ENCODE measurements at regions not wholly inside any gene's neighbourhood (a gene's known extent, or its start where the extent isn't known, plus 50 kb on each side); places are given as distances from the start of the nearest gene placed in this dataset.

DNA sequence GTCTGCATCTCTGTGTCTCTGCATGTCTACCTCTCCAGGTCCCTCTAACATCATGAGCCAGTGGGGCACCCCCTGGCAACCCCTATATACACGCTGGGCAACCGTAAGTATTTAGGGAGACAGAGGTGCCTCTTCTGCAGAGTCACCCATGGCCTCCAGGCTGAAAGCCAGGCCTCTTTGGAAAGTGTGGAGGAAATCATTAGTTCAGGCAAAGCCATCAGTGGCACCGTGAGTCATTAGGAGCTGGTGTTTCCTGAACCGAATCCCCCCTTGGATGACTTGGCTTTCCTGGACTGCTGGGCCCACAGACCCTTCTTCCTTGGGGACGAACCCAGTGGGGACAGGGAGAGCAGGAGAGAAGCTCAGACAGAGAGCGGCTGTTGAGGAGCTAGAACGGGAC, 174.8 kb downstream of the OLFM1 start:
- H3K27me3 ChIP-seq (ENCODE audit: control insufficient read depth, insufficient read depth, low read length), result no peaks in the 10 kb centered on the region
- no peak overlapping the region for H3K4me3 ChIP-seq (replicated peaks in 1 of 4; ENCODE audit: control extremely low read depth in 1 of 4, insufficient read depth in 1 of 4, low read depth in 3 of 4, low read length in 4 of 4)
- no peak for TF ChIP-seq EZH2 (IDR thresholded peaks at IDR 0.05; ENCODE audit: low read length, missing control alignments)
- TF ChIP-seq, protein P1, sequence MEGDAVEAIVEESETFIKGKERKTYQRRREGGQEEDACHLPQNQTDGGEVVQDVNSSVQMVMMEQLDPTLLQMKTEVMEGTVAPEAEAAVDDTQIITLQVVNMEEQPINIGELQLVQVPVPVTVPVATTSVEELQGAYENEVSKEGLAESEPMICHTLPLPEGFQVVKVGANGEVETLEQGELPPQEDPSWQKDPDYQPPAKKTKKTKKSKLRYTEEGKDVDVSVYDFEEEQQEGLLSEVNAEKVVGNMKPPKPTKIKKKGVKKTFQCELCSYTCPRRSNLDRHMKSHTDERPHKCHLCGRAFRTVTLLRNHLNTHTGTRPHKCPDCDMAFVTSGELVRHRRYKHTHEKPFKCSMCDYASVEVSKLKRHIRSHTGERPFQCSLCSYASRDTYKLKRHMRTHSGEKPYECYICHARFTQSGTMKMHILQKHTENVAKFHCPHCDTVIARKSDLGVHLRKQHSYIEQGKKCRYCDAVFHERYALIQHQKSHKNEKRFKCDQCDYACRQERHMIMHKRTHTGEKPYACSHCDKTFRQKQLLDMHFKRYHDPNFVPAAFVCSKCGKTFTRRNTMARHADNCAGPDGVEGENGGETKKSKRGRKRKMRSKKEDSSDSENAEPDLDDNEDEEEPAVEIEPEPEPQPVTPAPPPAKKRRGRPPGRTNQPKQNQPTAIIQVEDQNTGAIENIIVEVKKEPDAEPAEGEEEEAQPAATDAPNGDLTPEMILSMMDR (conservative IDR thresholded peaks at IDR 0.05 in 1 of 2, IDR thresholded peaks at IDR 0.05 in 1 of 2; ENCODE audit: low read depth in 1 of 2, low read length in 2 of 2), result no peak
- H4K20me1 ChIP-seq (ENCODE audit: control insufficient read depth, extremely low read depth, insufficient read depth, low read length), result no peaks in the 10 kb centered on the region
- no peak overlapping the region for H3K9ac ChIP-seq (ENCODE audit: insufficient read depth, low read length)
- H3K4me1 ChIP-seq (ENCODE audit: control insufficient read depth, extremely low read depth, insufficient read depth, low read length), result no peaks in the 10 kb centered on the region
- H2AFZ ChIP-seq (ENCODE audit: low read length), result no peak overlapping the region
- no peak overlapping the region for H3K27ac ChIP-seq (ENCODE audit: insufficient read depth, low read length)
- H3K79me2 ChIP-seq (ENCODE audit: control insufficient read depth, insufficient read depth, low read length), result no peaks in the 10 kb centered on the region
- H3K4me2 ChIP-seq (ENCODE audit: extremely low read depth, insufficient read depth, low read length), result no peak overlapping the region
- DNase-seq (ENCODE audit: low read depth in 2 of 2), result no peak
- no peaks in the 10 kb centered on the region for H3K9me3 ChIP-seq (ENCODE audit: control insufficient read depth, insufficient read depth, low read depth, low read length)
- H3K36me3 ChIP-seq (ENCODE audit: control insufficient read depth, insufficient read depth, low read length), result no peaks in the 10 kb centered on the region

DNA sequence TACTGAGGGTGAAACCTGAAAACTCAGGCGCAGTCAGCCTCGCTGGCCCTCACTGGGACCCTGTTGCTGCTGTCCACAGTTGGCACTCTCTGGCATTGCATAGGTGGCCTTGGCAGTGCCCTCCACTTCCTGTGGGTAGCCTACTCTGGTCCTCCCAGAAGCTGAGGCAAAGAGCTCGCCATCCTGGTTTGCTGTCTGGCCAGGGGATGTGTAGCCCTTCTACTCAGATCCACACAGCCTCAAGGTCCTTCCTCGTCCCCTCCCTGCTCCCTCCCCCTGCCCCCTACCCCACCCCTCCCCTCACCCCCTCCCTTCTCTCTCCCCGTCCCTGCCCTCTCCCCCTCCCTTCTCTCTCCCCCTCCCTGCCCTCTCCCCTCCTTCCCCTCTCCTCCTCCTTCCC, 176.0 kb downstream of the OLFM1 start:
- H3K4me3 ChIP-seq (replicated peaks in 1 of 4; ENCODE audit: control extremely low read depth in 1 of 4, insufficient read depth in 1 of 4, low read depth in 3 of 4, low read length in 4 of 4), result no peak overlapping the region
- H3K9me3 ChIP-seq (ENCODE audit: control insufficient read depth, insufficient read depth, low read depth, low read length), result no peaks in the 10 kb centered on the region
- no peak for DNase-seq (ENCODE audit: low read depth in 2 of 2)
- H3K36me3 ChIP-seq (ENCODE audit: control insufficient read depth, insufficient read depth, low read length), result no peaks in the 10 kb centered on the region
- H3K4me1 ChIP-seq (ENCODE audit: control insufficient read depth, extremely low read depth, insufficient read depth, low read length), result no peaks in the 10 kb centered on the region
- no peaks in the 10 kb centered on the region for H3K79me2 ChIP-seq (ENCODE audit: control insufficient read depth, insufficient read depth, low read length)
- H4K20me1 ChIP-seq (ENCODE audit: control insufficient read depth, extremely low read depth, insufficient read depth, low read length), result no peaks in the 10 kb centered on the region
- no peaks in the 10 kb centered on the region for H3K27me3 ChIP-seq (ENCODE audit: control insufficient read depth, insufficient read depth, low read length)
- H3K4me2 ChIP-seq (ENCODE audit: extremely low read depth, insufficient read depth, low read length), result no peak overlapping the region
- H3K27ac ChIP-seq (ENCODE audit: insufficient read depth, low read length), result no peak overlapping the region
- no peak overlapping the region for H2AFZ ChIP-seq (ENCODE audit: low read length)
- TF ChIP-seq EZH2 (IDR thresholded peaks at IDR 0.05; ENCODE audit: low read length, missing control alignments), result no peak
- TF ChIP-seq, protein P1 (conservative IDR thresholded peaks at IDR 0.05 in 1 of 2, IDR thresholded peaks at IDR 0.05 in 1 of 2; ENCODE audit: low read depth in 1 of 2, low read length in 2 of 2), result no peak
- H3K9ac ChIP-seq (ENCODE audit: insufficient read depth, low read length), result no peak overlapping the region

DNA sequence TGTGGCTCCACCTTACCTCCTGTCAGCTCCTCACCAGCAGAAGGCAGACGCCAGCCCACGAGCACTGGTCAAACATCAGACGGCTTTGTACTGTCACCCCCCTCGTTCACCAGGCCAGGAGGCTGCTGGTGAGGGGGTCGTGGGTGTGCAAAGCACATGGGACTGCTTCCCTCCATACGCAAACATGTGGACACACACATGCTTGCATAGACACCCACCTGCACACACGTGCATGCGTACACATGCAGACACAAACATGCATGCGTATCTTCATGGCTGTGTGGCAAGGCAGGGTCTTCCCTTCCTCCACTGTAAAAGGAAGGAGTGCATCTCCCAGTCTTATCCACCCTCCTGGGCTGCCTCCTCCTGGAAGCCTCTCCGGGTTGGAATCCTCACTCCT, 178.5 kb downstream of the OLFM1 start:
- peaks cover 2% of the 10 kb centered on the region for H3K9me3 ChIP-seq (ENCODE audit: control insufficient read depth, insufficient read depth, low read depth, low read length)

More for the DNA sequence above, 178.5 kb downstream of the OLFM1 start:
- Histone ChIP-seq H3K27ac (ENCODE audit: insufficient read depth, low read length) (no peak overlapping the region), H2AFZ (ENCODE audit: low read length) (no peak overlapping the region), H3K4me2 (ENCODE audit: extremely low read depth, insufficient read depth, low read length) (no peak overlapping the region), H3K79me2 (ENCODE audit: control insufficient read depth, insufficient read depth, low read length) (no peaks in the 10 kb centered on the region), H4K20me1 (ENCODE audit: control insufficient read depth, extremely low read depth, insufficient read depth, low read length) (no peaks in the 10 kb centered on the region), H3K9ac (ENCODE audit: insufficient read depth, low read length) (no peak overlapping the region), H3K4me3 (replicated peaks in 1 of 4; ENCODE audit: control extremely low read depth in 1 of 4, insufficient read depth in 1 of 4, low read depth in 3 of 4, low read length in 4 of 4) (no peak overlapping the region), H3K36me3 (ENCODE audit: control insufficient read depth, insufficient read depth, low read length) (no peaks in the 10 kb centered on the region), H3K27me3 (ENCODE audit: control insufficient read depth, insufficient read depth, low read length) (no peaks in the 10 kb centered on the region), H3K4me1 (ENCODE audit: control insufficient read depth, extremely low read depth, insufficient read depth, low read length) (no peaks in the 10 kb centered on the region)
- TF ChIP-seq, protein P1 (conservative IDR thresholded peaks at IDR 0.05 in 1 of 2, IDR thresholded peaks at IDR 0.05 in 1 of 2; ENCODE audit: low read depth in 1 of 2, low read length in 2 of 2), result no peak
- TF ChIP-seq EZH2 (IDR thresholded peaks at IDR 0.05; ENCODE audit: low read length, missing control alignments), result no peak
- DNase-seq (ENCODE audit: low read depth in 2 of 2), result no peak
